SU-DHL-6 (cell line): ENCODE measurements at regions not wholly inside any gene's neighbourhood (a gene's known extent, or its start where the extent isn't known, plus 50 kb on each side); places are given as distances from the start of the nearest gene placed in this dataset.

Experiments used
- H2AFZ ChIP-seq: fragments of 200-600 bp; sonication (generic); 2 replicates; pipeline ENCODE4 v1.6.1; 2014; ENCODE audit warnings: low read depth, mild to moderate bottlenecking, moderate library complexity, mixed read lengths, antibody characterized with exemption, low read length; ENCODE audit not compliant: severe bottlenecking
- H3F3A ChIP-seq: fragments of 200-600 bp; shearing (Covaris generic); 2 replicates; pipeline ENCODE4 v1.6.0; 2016; ENCODE audit warnings: antibody characterized with exemption, mild to moderate bottlenecking; ENCODE audit not compliant: insufficient read depth
- H3K27ac ChIP-seq: fragments of 200-600 bp; sonication (generic); 2 replicates; pipeline ENCODE4 v1.5.1; 2016; ENCODE audit warnings: low read depth, mild to moderate bottlenecking, low read length, moderate library complexity, mixed read lengths
- H3K27me3 ChIP-seq: fragments of 200-600 bp; sonication (generic), shearing (Covaris generic); 2 replicates; pipeline ENCODE4 v1.6.0; 2014; ENCODE audit warnings: mild to moderate bottlenecking, low read length
- H3K36me3 ChIP-seq: fragments of 200-600 bp; sonication (generic); 2 replicates; pipeline ENCODE4 v1.6.1; 2014; ENCODE audit warnings: mild to moderate bottlenecking, low read length, mixed read lengths
- H3K4me2 ChIP-seq: fragments of 300-600, 200-600 bp; shearing (Covaris generic), sonication (generic); 2 replicates; pipeline ENCODE4 v1.6.0; 2014; ENCODE audit warnings: low read length, low read depth, mild to moderate bottlenecking; ENCODE audit not compliant: poor library complexity, severe bottlenecking
- H3K4me3 ChIP-seq: fragments of 200-600 bp; sonication (generic); 2 replicates; pipeline ENCODE4 v1.5.1; 2014; ENCODE audit warnings: antibody characterized with exemption, low read length, mild to moderate bottlenecking, mixed read lengths; ENCODE audit not compliant: insufficient read depth, poor library complexity, severe bottlenecking
- H3K79me2 ChIP-seq: fragments of 200-600 bp; sonication (generic); 2 replicates; pipeline ENCODE4 v1.6.1; 2014; ENCODE audit warnings: mild to moderate bottlenecking, low read length, moderate library complexity; ENCODE audit not compliant: insufficient read depth
- H3K9ac ChIP-seq: fragments of 200-600 bp; sonication (generic); 2 replicates; pipeline ENCODE4 v1.7.0; 2014; ENCODE audit warnings: mild to moderate bottlenecking, low read length
- H3K9me2 ChIP-seq: fragments of 200-600 bp; sonication (generic); replicated peaks from 2 replicates; pipeline ENCODE4 v1.6.1; 2014; ENCODE audit warnings: low read length; ENCODE audit not compliant: insufficient read depth
- H3K9me3 ChIP-seq: fragments of 200-600 bp; sonication (generic); 2 replicates; pipeline ENCODE4 v1.6.1; 2014; ENCODE audit warnings: low read length, mixed read lengths; ENCODE audit not compliant: insufficient read depth
- H4K20me1 ChIP-seq: fragments of 200-600 bp; sonication (generic); 2 replicates; pipeline ENCODE4 v1.6.1; 2014; ENCODE audit warnings: low read depth, mild to moderate bottlenecking, antibody characterized with exemption, low read length, moderate library complexity, mixed read lengths
- EZH2phosphoT487 ChIP-seq: fragments of 200-600 bp; sonication (generic), shearing (Covaris generic); conservative IDR thresholded peaks from 2 replicates; pipeline ENCODE4 v1.6.1; 2018; ENCODE audit warnings: mild to moderate bottlenecking, antibody characterized with exemption, low read length, moderate library complexity, mixed read lengths
- TF ChIP-seq, protein P1 (sequence below): fragments of 200-600 bp; sonication (generic); IDR thresholded peaks from one replicate; pipeline ENCODE4 v1.5.1; 2017; ENCODE audit warnings: antibody characterized with exemption, mild to moderate bottlenecking, low read length, moderate library complexity; ENCODE audit not compliant: insufficient read depth, poor library complexity, severe bottlenecking

DNA sequence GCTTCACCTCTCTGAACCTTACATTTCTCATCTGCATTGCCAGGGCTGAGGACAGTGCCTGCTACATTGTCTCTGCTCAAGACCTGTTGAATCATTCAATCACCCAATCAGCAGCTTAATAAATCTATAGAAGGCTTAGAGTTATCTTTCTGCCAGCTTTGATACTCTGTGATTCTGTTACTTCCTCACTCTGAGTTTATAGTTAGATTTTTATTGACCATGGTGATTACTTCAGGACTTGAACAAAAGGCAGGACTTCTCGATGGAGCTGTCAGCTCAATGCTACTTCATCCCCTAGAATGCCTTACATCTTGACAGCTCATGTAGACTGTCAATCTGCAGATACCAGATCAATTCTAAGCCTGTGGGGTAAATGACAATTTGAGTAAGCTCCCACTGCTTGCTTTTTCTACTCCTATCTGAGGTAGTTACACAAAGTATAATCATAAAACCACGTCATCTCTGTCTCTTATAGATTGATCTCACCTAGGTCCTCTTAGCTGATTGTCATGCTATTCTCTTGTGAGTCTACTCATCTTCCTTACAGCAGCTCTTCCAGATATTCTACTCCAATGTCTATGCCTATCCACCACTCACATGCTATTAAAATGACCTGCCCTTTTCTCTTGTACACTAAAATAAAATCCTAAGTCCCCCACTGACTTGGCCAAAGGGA, 318.3 kb upstream of the CA10 start:
- TF ChIP-seq EZH2phosphoT487 = no peak
- TF ChIP-seq, protein P1, sequence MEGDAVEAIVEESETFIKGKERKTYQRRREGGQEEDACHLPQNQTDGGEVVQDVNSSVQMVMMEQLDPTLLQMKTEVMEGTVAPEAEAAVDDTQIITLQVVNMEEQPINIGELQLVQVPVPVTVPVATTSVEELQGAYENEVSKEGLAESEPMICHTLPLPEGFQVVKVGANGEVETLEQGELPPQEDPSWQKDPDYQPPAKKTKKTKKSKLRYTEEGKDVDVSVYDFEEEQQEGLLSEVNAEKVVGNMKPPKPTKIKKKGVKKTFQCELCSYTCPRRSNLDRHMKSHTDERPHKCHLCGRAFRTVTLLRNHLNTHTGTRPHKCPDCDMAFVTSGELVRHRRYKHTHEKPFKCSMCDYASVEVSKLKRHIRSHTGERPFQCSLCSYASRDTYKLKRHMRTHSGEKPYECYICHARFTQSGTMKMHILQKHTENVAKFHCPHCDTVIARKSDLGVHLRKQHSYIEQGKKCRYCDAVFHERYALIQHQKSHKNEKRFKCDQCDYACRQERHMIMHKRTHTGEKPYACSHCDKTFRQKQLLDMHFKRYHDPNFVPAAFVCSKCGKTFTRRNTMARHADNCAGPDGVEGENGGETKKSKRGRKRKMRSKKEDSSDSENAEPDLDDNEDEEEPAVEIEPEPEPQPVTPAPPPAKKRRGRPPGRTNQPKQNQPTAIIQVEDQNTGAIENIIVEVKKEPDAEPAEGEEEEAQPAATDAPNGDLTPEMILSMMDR = no peak
- no peak overlapping the region for H3K9ac ChIP-seq
- no peaks in the 10 kb centered on the region for H4K20me1 ChIP-seq
- H3K9me2 ChIP-seq = no peaks in the 10 kb centered on the region
- no peak overlapping the region for H3K4me3 ChIP-seq
- no peak overlapping the region for H3K4me2 ChIP-seq
- H3F3A ChIP-seq = no peaks in the 10 kb centered on the region
- H2AFZ ChIP-seq = no peak overlapping the region
- H3K79me2 ChIP-seq = no peaks in the 10 kb centered on the region
- no peaks in the 10 kb centered on the region for H3K27me3 ChIP-seq
- no peaks in the 10 kb centered on the region for H3K9me3 ChIP-seq
- no peak overlapping the region for H3K27ac ChIP-seq
- no peaks in the 10 kb centered on the region for H3K36me3 ChIP-seq

DNA sequence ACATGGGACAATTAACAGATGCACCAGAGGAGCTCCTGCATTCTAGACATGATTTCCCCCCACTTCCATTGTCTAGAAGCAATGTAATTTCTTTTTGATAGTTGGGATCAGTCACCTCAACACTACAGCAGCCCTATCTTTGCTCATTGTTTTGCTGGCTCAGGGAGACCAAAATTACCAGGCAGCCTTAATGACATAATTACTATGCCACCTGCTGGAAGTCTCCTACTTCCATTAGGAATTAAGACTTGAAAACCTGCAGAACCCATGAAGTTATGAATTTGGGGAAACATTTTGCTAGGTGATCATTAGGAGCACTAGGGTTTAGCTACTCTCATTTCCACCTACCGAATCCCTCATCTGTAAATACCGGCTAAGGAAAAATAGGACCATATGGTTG, 312.0 kb upstream of the CA10 start:
- Histone ChIP-seq H3K4me3 (no peak overlapping the region), H3K4me2 (no peak overlapping the region), H3K9me3 (no peaks in the 10 kb centered on the region), H3K9ac (no peak overlapping the region), H4K20me1 (no peaks in the 10 kb centered on the region), H3K36me3 (no peaks in the 10 kb centered on the region), H2AFZ (no peak overlapping the region), H3F3A (no peaks in the 10 kb centered on the region), H3K27ac (no peak overlapping the region), H3K9me2 (no peaks in the 10 kb centered on the region), H3K79me2 (no peaks in the 10 kb centered on the region), H3K27me3 (no peaks in the 10 kb centered on the region)
- TF ChIP-seq EZH2phosphoT487 = no peak
- TF ChIP-seq, protein P1 = no peak

DNA sequence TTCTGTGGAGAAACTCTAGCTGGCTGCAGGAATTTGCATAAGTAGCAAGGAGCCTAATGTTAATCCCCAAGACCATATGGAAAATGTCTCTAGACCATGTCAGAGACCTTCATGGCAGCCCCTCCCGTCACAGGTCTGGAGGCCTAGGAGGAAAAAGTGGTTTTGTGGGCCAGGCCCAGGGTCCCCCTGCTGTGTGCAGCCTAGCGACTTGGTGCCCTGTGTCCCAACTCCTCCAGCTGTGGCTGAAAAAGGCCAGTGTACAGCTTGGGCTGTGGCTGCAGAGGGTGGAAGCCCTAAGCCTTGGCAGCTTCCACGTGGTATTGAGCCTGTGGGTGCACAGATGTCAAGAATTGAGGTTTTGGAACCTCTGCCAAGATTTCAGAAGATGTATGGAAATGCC, 306.9 kb upstream of the CA10 start:
- no peak overlapping the region for H3K4me2 ChIP-seq
- H3K9me3 ChIP-seq = no peaks in the 10 kb centered on the region
- H3K27ac ChIP-seq = no peak overlapping the region
- H3K36me3 ChIP-seq = no peaks in the 10 kb centered on the region
- H3K9ac ChIP-seq = no peak overlapping the region
- H3K4me3 ChIP-seq = no peak overlapping the region
- H3K27me3 ChIP-seq = no peaks in the 10 kb centered on the region
- no peaks in the 10 kb centered on the region for H4K20me1 ChIP-seq
- no peaks in the 10 kb centered on the region for H3K79me2 ChIP-seq
- no peak overlapping the region for H2AFZ ChIP-seq
- H3K9me2 ChIP-seq = no peaks in the 10 kb centered on the region
- H3F3A ChIP-seq = no peaks in the 10 kb centered on the region
- TF ChIP-seq, protein P1 = no peak
- TF ChIP-seq EZH2phosphoT487 = no peak
